SK-N-SH treated with all-trans-retinoic acid at 6 μM for 48 hours (cell line): ENCODE measurements at regions not wholly inside any gene's neighbourhood (a gene's known extent, or its start where the extent isn't known, plus 50 kb on each side); places are given as distances from the start of the nearest gene placed in this dataset.

Experiments
- ATAC-seq: fragments of 200-7000 bp; cut with Tn5 transposase; 3 replicates; pipeline ENCODE4 v1.9.1; 2020; ENCODE audit warnings: mild to moderate bottlenecking, moderate library complexity
- ARNTL ChIP-seq: fragments of 450-650 bp; formaldehyde crosslinking; IDR thresholded peaks from 2 replicates; pipeline ENCODE4 v1.5.0; 2020; ENCODE audit warnings: low read depth, mild to moderate bottlenecking, moderate library complexity, borderline replicate concordance
- BACH2 ChIP-seq: fragments of 250-450 bp; sonication (Bioruptor Pico); IDR thresholded peaks from 2 replicates; pipeline ENCODE4 v1.9.0; 2021; ENCODE audit warnings: mild to moderate bottlenecking, borderline replicate concordance
- CSDC2 ChIP-seq: fragments of 250-450 bp; sonication (Bioruptor Pico); IDR thresholded peaks from 2 replicates; pipeline ENCODE4 v1.5.0; 2020; ENCODE audit warnings: mild to moderate bottlenecking, moderate library complexity
- CSRNP3 ChIP-seq: fragments of 250-450 bp; sonication (Bioruptor Pico); IDR thresholded peaks from 2 replicates; pipeline ENCODE4 v1.5.1; 2021; ENCODE audit warnings: mild to moderate bottlenecking, moderate library complexity
- GLIS3 ChIP-seq: fragments of 250-450 bp; sonication (Bioruptor Pico); IDR thresholded peaks from 2 replicates; pipeline ENCODE4 v1.5.0; 2020; ENCODE audit warnings: mild to moderate bottlenecking, moderate library complexity
- ISL1 ChIP-seq: fragments of 250-450 bp; sonication (Bioruptor Pico); IDR thresholded peaks from 2 replicates; pipeline ENCODE4 v2.1.2; 2022; ENCODE audit warnings: mild to moderate bottlenecking, moderate library complexity
- OSR1 ChIP-seq: fragments of 250-450 bp; sonication (Bioruptor Pico); IDR thresholded peaks from 2 replicates; pipeline ENCODE4 v1.8.0; 2022; ENCODE audit warnings: moderate library complexity, mild to moderate bottlenecking, inconsistent platforms
- PATZ1 ChIP-seq: fragments of 250-450 bp; sonication (Bioruptor Pico); IDR thresholded peaks from 2 replicates; pipeline ENCODE4 v1.8.0; 2020; ENCODE audit warnings: mild to moderate bottlenecking, moderate library complexity, borderline replicate concordance
- PPARA ChIP-seq: fragments of 250-450 bp; sonication (Bioruptor Pico); IDR thresholded peaks from 2 replicates; pipeline ENCODE4 v1.5.0; 2020; ENCODE audit warnings: mild to moderate bottlenecking, borderline replicate concordance
- SNAI2 ChIP-seq: fragments of 250-450 bp; sonication (Bioruptor Pico); IDR thresholded peaks from 2 replicates; pipeline ENCODE4 v1.5.0; 2020; ENCODE audit warnings: mild to moderate bottlenecking, moderate library complexity
- TCF4 ChIP-seq: fragments of 250-450 bp; sonication (Bioruptor Pico); IDR thresholded peaks from 2 replicates; pipeline ENCODE4 v1.8.0; 2021; ENCODE audit warnings: mild to moderate bottlenecking, moderate library complexity, borderline replicate concordance
- TSHZ2 ChIP-seq: fragments of 250-450 bp; sonication (Bioruptor Pico); IDR thresholded peaks from 2 replicates; pipeline ENCODE4 v1.5.0; 2020; ENCODE audit warnings: mild to moderate bottlenecking, moderate library complexity
- ZC3H10 ChIP-seq: fragments of 250-450 bp; sonication (Bioruptor Pico); IDR thresholded peaks from 2 replicates; pipeline ENCODE4 v1.5.1; 2021; ENCODE audit warnings: mild to moderate bottlenecking, moderate library complexity
- ZFP3 ChIP-seq: fragments of 250-450 bp; sonication (Bioruptor Pico); IDR thresholded peaks from 2 replicates; pipeline ENCODE4 v1.5.0; 2020; ENCODE audit warnings: mild to moderate bottlenecking, moderate library complexity
- ZFP30 ChIP-seq: fragments of 450-650 bp; formaldehyde crosslinking; IDR thresholded peaks from 2 replicates; pipeline ENCODE4 v1.5.0; 2022; ENCODE audit warnings: mild to moderate bottlenecking, moderate library complexity
- ZNF565 ChIP-seq: fragments of 450-650 bp; formaldehyde crosslinking; conservative IDR thresholded peaks from 2 replicates; pipeline ENCODE4 v1.5.0; 2020; ENCODE audit warnings: low read depth, mild to moderate bottlenecking, moderate library complexity
- ZNF70 ChIP-seq: fragments of 450-650 bp; formaldehyde crosslinking; IDR thresholded peaks from 2 replicates; pipeline ENCODE4 v1.5.0; 2020; ENCODE audit warnings: mild to moderate bottlenecking, moderate library complexity
- ZNF8 ChIP-seq: fragments of 450-650 bp; formaldehyde crosslinking; IDR thresholded peaks from 2 replicates; pipeline ENCODE4 v1.5.0; 2020; ENCODE audit warnings: mild to moderate bottlenecking, moderate library complexity

- TF ChIP-seq TCF4: no peak
- no peak for TF ChIP-seq ARNTL (CRISPR knock-in tag)
- no peak for TF ChIP-seq ZC3H10 (CRISPR knock-in tag)
- no peak for TF ChIP-seq CSDC2
- no peak for TF ChIP-seq GLIS3 (CRISPR knock-in tag)
- no peak for TF ChIP-seq TSHZ2 (CRISPR knock-in tag)
- TF ChIP-seq CSRNP3 (CRISPR knock-in tag): no peak
- no peak for TF ChIP-seq ISL1 (CRISPR knock-in tag)
- no peak for TF ChIP-seq OSR1 (CRISPR knock-in tag)
- no peak for TF ChIP-seq ZFP30 (CRISPR knock-in tag)
- no peak for TF ChIP-seq PATZ1 (CRISPR knock-in tag)
- no peak for TF ChIP-seq ZNF565
- no peak for TF ChIP-seq ZFP3 (CRISPR knock-in tag)
- TF ChIP-seq PPARA: no peak
- no peak for TF ChIP-seq BACH2 (CRISPR knock-in tag)
- no peak for ATAC-seq
These were observed 105.7 kb upstream of the ERBB4 start for GRCh38 chr2:212644195-212644837.

- TF ChIP-seq TSHZ2 (CRISPR knock-in tag) (no peak), ISL1 (CRISPR knock-in tag) (no peak), TCF4 (no peak), ZNF70 (CRISPR knock-in tag) (no peak), ZNF8 (CRISPR knock-in tag) (no peak), CSRNP3 (CRISPR knock-in tag) (no peak), PPARA (no peak)
- TF ChIP-seq, all 23 proteins: peak for 0
- no peak for ATAC-seq
These were observed 101.8 kb upstream of the ERBB4 start for GRCh38 chr2:212640428-212640827.

- no peak for ATAC-seq
- TF ChIP-seq GLIS3 (CRISPR knock-in tag) (no peak), ZFP30 (CRISPR knock-in tag) (peak; percentile 25; the same call in 1 of the 2 replicates)
These were observed 100.1 kb upstream of the ERBB4 start for GRCh38 chr2:212638694-212639093.

- no peak for ATAC-seq
These were observed 90.0 kb upstream of the ERBB4 start for GRCh38 chr2:212628586-212628985.

More at GRCh38 chr2:212628586-212628985, 90.0 kb upstream of the ERBB4 start:
- TF ChIP-seq TCF4 (no peak), CSDC2 (no peak), ARNTL (CRISPR knock-in tag) (no peak), CSRNP3 (CRISPR knock-in tag) (no peak), ZC3H10 (CRISPR knock-in tag) (no peak), SNAI2 (CRISPR knock-in tag) (no peak), ZFP3 (CRISPR knock-in tag) (no peak), ZFP30 (CRISPR knock-in tag) (no peak), ZNF565 (no peak), TSHZ2 (CRISPR knock-in tag) (no peak), ISL1 (CRISPR knock-in tag) (no peak), ZNF70 (CRISPR knock-in tag) (no peak)
- TF ChIP-seq, all 23 proteins: peak for 0
